ENCODE measurements at regions not wholly inside any gene's neighbourhood (a gene's known extent, or its start where the extent isn't known, plus 50 kb on each side); places are given as distances from the start of the nearest gene placed in this dataset.
A peak's percentile ranks its signal among the peaks of the same experiment; 100 is the strongest.
"Not testable (repeated sequence)": the region's sequence is repeated elsewhere in the genome, so short reads cannot be mapped to it uniquely, and the experiment has no call there.

GRCh38 chr6:139472351-139473015 lies 98.0 kb upstream of the CITED2 start:
- DNase-seq, result peak; percentile 42 to 71 (median 64)

GRCh38 chr6:139470997-139471396 lies 96.5 kb upstream of the CITED2 start:
- DNase-seq, result peak in 1 of 3 donors; percentile 36

GRCh38 chr6:139468178-139468819 lies 93.9 kb upstream of the CITED2 start:
- no peak for DNase-seq

GRCh38 chr6:139457476-139457875 lies 83.0 kb upstream of the CITED2 start:
- no peak for DNase-seq

GRCh38 chr6:139452148-139452876 lies 77.9 kb upstream of the CITED2 start:
- peak in 2 of 3 donors; percentile 23 to 45 for DNase-seq

GRCh38 chr6:139449611-139450000 lies 75.2 kb upstream of the CITED2 start:
- no peak for DNase-seq

- DNase-seq, result peak in 1 of 3 donors; percentile 19
These were observed 74.7 kb upstream of the CITED2 start for GRCh38 chr6:139448998-139449610.

- peak in 2 of 3 donors; percentile 22 to 36 for DNase-seq
These were observed 73.7 kb upstream of the CITED2 start for GRCh38 chr6:139448051-139448649.

- DNase-seq, result no peak
These were observed 73.2 kb upstream of the CITED2 start for GRCh38 chr6:139447656-139447975.

- DNase-seq, result no peak
These were observed 72.6 kb upstream of the CITED2 start for GRCh38 chr6:139446768-139447655.

- no peak for DNase-seq
These were observed 71.8 kb upstream of the CITED2 start for GRCh38 chr6:139446138-139446715.

GRCh38 chr6:139444273-139444787 lies 69.9 kb upstream of the CITED2 start:
- DNase-seq, result not testable (repeated sequence)

- DNase-seq, result no peak
These were observed 69.0 kb upstream of the CITED2 start for GRCh38 chr6:139443231-139444112.

GRCh38 chr6:139442188-139442671 lies 67.8 kb upstream of the CITED2 start:
- DNase-seq, result peak; percentile 38 to 59 (median 44)

GRCh38 chr6:139439349-139439748 lies 64.9 kb upstream of the CITED2 start:
- no peak for DNase-seq

GRCh38 chr6:139438775-139439174 lies 64.3 kb upstream of the CITED2 start:
- no peak for DNase-seq

GRCh38 chr6:139436957-139437348 lies 62.5 kb upstream of the CITED2 start:
- DNase-seq, result no peak

- DNase-seq, result no peak
These were observed 61.9 kb upstream of the CITED2 start for GRCh38 chr6:139436200-139436956.

GRCh38 chr6:139433631-139434419 lies 59.4 kb upstream of the CITED2 start:
- DNase-seq, result peak; percentile 68 to 86 (median 84)

All from suppressor macrophage treated with lipopolysaccharide for 1 hour (primary cell).